BLaER1 treated with 17β-estradiol and CSF1 and Interleukin-3, amounts not matched to agents 10 nM and 100 nM (cell line): ENCODE measurements at regions not wholly inside any gene's neighbourhood (a gene's known extent, or its start where the extent isn't known, plus 50 kb on each side); places are given as distances from the start of the nearest gene placed in this dataset.
A peak's percentile ranks its signal among the peaks of the same experiment; 100 is the strongest.

Experiments used
- H3K27ac ChIP-seq, 11 experiments: shearing (Covaris generic); formaldehyde crosslinking; 2 replicates each; pipeline ENCODE4 v1.8.1; 2022
- H3K27me3 ChIP-seq, 11 experiments: shearing (Covaris generic); formaldehyde crosslinking; 2 replicates each; pipeline ENCODE4 v1.8.1; 2022
- H3K36me3 ChIP-seq, 11 experiments: shearing (Covaris generic); formaldehyde crosslinking; 2 replicates each; pipeline ENCODE4 v1.8.1; 2022
- H3K4me1 ChIP-seq, 10 experiments: shearing (Covaris generic); formaldehyde crosslinking; 2 replicates each; pipeline ENCODE4 v1.8.1; 2022
- H3K4me2 ChIP-seq, 11 experiments: shearing (Covaris generic); formaldehyde crosslinking; 2 replicates each; pipeline ENCODE4 v1.8.1; 2022
- H3K4me3 ChIP-seq, 10 experiments: shearing (Covaris generic); formaldehyde crosslinking; 2 replicates each; pipeline ENCODE4 v1.8.1; 2022
- H3K9ac ChIP-seq, 11 experiments: shearing (Covaris generic); formaldehyde crosslinking; 2 replicates each; pipeline ENCODE4 v1.8.1; 2022
- H3K9me3 ChIP-seq, 11 experiments: shearing (Covaris generic); formaldehyde crosslinking; replicated peaks in 1 of 11; 2 replicates each; pipeline ENCODE4 v1.8.1; 2022
- H4K20me1 ChIP-seq, 11 experiments: shearing (Covaris generic); formaldehyde crosslinking; 2 replicates each; pipeline ENCODE4 v1.8.1; 2022
- Cebpa-rat ChIP-seq, 11 experiments: shearing (Covaris generic); IDR thresholded peaks; 2 replicates each; pipeline ENCODE4 v1.8.1; 2022

GRCh38 chr13:97139691-97140090, 82.4 kb upstream of the MBNL2 start:
- Histone ChIP-seq H3K36me3 (no peaks in the 10 kb centered on the region), H4K20me1 (no peaks in the 10 kb centered on the region), H3K9ac (no peak overlapping the region), H3K9me3 (no peaks in the 10 kb centered on the region), H3K27ac (no peak overlapping the region), H3K4me3 (no peak overlapping the region), H3K27me3 (no peaks in the 10 kb centered on the region), H3K4me2 (peak overlapping the region in 6 of 11 experiments; percentile 4 to 58 (median 42); a peak in 7 of 22 replicates), H3K4me1 (peaks cover 0 to 14% (median 5%) of the 10 kb centered on the region in 10 experiments; a peak in 10 of 20 replicates)
- no peak for TF ChIP-seq Cebpa-rat (IDR thresholded peaks at IDR 0.05)

GRCh38 chr13:97140131-97140530, 82.0 kb upstream of the MBNL2 start:
- Histone ChIP-seq H3K36me3 (no peaks in the 10 kb centered on the region), H3K4me1 (peaks cover 0 to 14% (median 5%) of the 10 kb centered on the region in 10 experiments; a peak in 10 of 20 replicates), H3K9me3 (no peaks in the 10 kb centered on the region), H3K27me3 (no peaks in the 10 kb centered on the region), H3K27ac (no peak overlapping the region), H3K4me3 (no peak overlapping the region), H3K4me2 (peak overlapping the region in 1 of 11 experiments; percentile 39; a peak in 1 of 22 replicates), H3K9ac (no peak overlapping the region), H4K20me1 (no peaks in the 10 kb centered on the region)
- TF ChIP-seq Cebpa-rat (IDR thresholded peaks at IDR 0.05), result no peak

GRCh38 chr13:97140611-97141010, 81.5 kb upstream of the MBNL2 start:
- Histone ChIP-seq H3K4me3 (no peak overlapping the region), H3K4me1 (peaks cover 0 to 14% (median 5%) of the 10 kb centered on the region in 10 experiments; a peak in 10 of 20 replicates), H4K20me1 (no peaks in the 10 kb centered on the region), H3K27me3 (no peaks in the 10 kb centered on the region), H3K9ac (no peak overlapping the region), H3K36me3 (no peaks in the 10 kb centered on the region), H3K4me2 (no peak overlapping the region), H3K27ac (no peak overlapping the region), H3K9me3 (no peaks in the 10 kb centered on the region)
- TF ChIP-seq Cebpa-rat (IDR thresholded peaks at IDR 0.05), result no peak

- Histone ChIP-seq H3K9ac (no peak overlapping the region), H3K4me2 (peak overlapping the region in 1 of 11 experiments; percentile 18; a peak in 1 of 22 replicates), H3K4me1 (peaks cover 0 to 14% (median 5%) of the 10 kb centered on the region in 10 experiments; a peak in 10 of 20 replicates), H3K27ac (no peak overlapping the region), H3K36me3 (no peaks in the 10 kb centered on the region), H3K9me3 (no peaks in the 10 kb centered on the region), H4K20me1 (no peaks in the 10 kb centered on the region), H3K4me3 (no peak overlapping the region), H3K27me3 (no peaks in the 10 kb centered on the region)
- TF ChIP-seq Cebpa-rat (IDR thresholded peaks at IDR 0.05), result no peak
Measured at GRCh38 chr13:97141097-97141496, 81.0 kb upstream of the MBNL2 start.

DNA sequence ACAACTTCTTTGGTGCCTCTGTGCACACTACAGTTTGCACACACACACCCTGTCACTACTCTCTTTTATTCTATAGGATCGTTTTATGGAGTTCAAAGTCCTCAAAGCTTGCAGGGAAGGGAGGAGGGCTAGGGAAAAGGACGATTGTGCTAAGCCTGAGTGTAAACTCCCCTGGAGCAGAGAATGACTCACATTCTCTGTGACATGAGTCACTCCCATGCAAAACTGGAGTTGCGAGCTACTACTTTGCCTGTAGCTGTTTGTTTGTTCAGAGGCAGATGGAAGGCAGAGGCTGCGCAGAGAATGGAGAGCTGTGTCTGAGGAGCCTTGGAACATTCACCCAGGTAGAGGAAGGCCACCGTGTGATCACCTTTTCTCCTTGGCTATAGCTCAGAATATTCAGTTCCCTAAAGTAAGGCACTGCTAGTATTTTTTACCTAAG, 80.5 kb upstream of the MBNL2 start:
- Histone ChIP-seq H3K9me3 (no peaks in the 10 kb centered on the region), H3K4me2 (peak overlapping the region in 2 of 11 experiments; percentile 15 to 18; a peak in 2 of 22 replicates), H4K20me1 (no peaks in the 10 kb centered on the region), H3K9ac (no peak overlapping the region), H3K27me3 (no peaks in the 10 kb centered on the region), H3K27ac (no peak overlapping the region), H3K36me3 (no peaks in the 10 kb centered on the region), H3K4me3 (no peak overlapping the region), H3K4me1 (peaks cover 0 to 14% (median 5%) of the 10 kb centered on the region in 10 experiments; a peak in 10 of 20 replicates)
- TF ChIP-seq Cebpa-rat (IDR thresholded peaks at IDR 0.05), result no peak

GRCh38 chr13:97142452-97142851, 79.7 kb upstream of the MBNL2 start:
- no peak for TF ChIP-seq Cebpa-rat (IDR thresholded peaks at IDR 0.05)
- no peak overlapping the region for H3K4me2 ChIP-seq
- peaks cover 0 to 14% (median 5%) of the 10 kb centered on the region in 10 experiments; a peak in 10 of 20 replicates for H3K4me1 ChIP-seq
- H3K4me3 ChIP-seq, result no peak overlapping the region
- H3K27ac ChIP-seq, result no peak overlapping the region
- H3K9ac ChIP-seq, result no peak overlapping the region
- H3K9me3 ChIP-seq, result no peaks in the 10 kb centered on the region
- H4K20me1 ChIP-seq, result no peaks in the 10 kb centered on the region
- no peaks in the 10 kb centered on the region for H3K27me3 ChIP-seq
- H3K36me3 ChIP-seq, result no peaks in the 10 kb centered on the region

DNA sequence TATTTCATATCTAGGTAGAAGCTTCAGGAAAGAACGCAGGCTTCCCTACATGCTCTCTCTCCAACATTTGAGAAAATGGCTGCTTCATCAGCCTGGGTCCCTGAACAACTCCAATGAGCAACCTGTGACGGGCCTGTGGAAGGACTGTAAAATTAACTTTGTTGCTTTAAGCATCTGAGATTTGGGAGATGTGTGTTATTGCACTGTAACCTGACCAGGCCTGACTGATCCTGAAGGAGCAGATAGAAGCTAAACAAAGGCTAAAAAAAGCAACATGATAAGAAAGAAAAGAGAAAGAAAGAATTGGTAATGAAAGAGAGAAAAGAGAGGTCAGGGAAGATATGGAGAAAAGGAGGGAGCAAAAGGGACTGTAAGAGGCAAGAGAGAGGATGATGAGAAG, 77.1 kb upstream of the MBNL2 start:
- Histone ChIP-seq H3K27ac (no peak overlapping the region), H3K27me3 (no peaks in the 10 kb centered on the region), H4K20me1 (no peaks in the 10 kb centered on the region), H3K4me3 (no peak overlapping the region), H3K4me2 (no peak overlapping the region), H3K9me3 (no peaks in the 10 kb centered on the region), H3K36me3 (no peaks in the 10 kb centered on the region), H3K9ac (no peak overlapping the region), H3K4me1 (peaks cover 0 to 8% (median 0%) of the 10 kb centered on the region in 10 experiments; a peak in 5 of 20 replicates)
- TF ChIP-seq Cebpa-rat (IDR thresholded peaks at IDR 0.05), result no peak

GRCh38 chr13:97148894-97149293, 73.2 kb upstream of the MBNL2 start:
- Histone ChIP-seq H3K4me1 (no peaks in the 10 kb centered on the region), H3K27ac (no peak overlapping the region), H3K4me3 (no peak overlapping the region), H3K4me2 (no peak overlapping the region), H3K27me3 (no peaks in the 10 kb centered on the region), H3K36me3 (no peaks in the 10 kb centered on the region), H4K20me1 (no peaks in the 10 kb centered on the region), H3K9ac (no peak overlapping the region), H3K9me3 (no peaks in the 10 kb centered on the region)
- TF ChIP-seq Cebpa-rat (IDR thresholded peaks at IDR 0.05), result no peak

DNA sequence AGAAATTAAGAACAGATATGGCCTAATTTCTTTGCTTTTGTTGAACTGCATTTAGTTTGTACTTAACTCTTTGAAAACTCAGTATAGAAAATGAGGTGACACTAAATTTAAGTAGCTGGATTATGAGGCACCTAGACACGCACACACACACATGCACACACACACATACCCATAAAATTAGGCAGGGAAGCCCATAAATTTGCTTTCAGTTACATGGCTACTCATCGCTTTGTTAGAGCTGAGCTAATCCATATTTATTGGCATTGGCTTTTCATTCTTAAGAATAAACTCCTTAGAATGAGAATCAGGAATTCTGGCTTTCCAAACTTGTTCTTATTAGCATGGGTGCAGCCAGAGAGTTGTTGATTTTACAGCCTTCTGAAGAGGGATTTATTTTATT, 61.7 kb upstream of the MBNL2 start:
- Histone ChIP-seq H3K9ac (no peak overlapping the region), H4K20me1 (no peaks in the 10 kb centered on the region), H3K27me3 (no peaks in the 10 kb centered on the region), H3K4me3 (no peak overlapping the region), H3K4me1 (no peaks in the 10 kb centered on the region), H3K27ac (no peak overlapping the region), H3K4me2 (no peak overlapping the region), H3K36me3 (no peaks in the 10 kb centered on the region), H3K9me3 (0 out of 22 replicates have a peak, but pooled peaks cover 0 to 6% (median 0%) of the 10 kb centered on the region in 11 experiments)
- no peak for TF ChIP-seq Cebpa-rat (IDR thresholded peaks at IDR 0.05)

DNA sequence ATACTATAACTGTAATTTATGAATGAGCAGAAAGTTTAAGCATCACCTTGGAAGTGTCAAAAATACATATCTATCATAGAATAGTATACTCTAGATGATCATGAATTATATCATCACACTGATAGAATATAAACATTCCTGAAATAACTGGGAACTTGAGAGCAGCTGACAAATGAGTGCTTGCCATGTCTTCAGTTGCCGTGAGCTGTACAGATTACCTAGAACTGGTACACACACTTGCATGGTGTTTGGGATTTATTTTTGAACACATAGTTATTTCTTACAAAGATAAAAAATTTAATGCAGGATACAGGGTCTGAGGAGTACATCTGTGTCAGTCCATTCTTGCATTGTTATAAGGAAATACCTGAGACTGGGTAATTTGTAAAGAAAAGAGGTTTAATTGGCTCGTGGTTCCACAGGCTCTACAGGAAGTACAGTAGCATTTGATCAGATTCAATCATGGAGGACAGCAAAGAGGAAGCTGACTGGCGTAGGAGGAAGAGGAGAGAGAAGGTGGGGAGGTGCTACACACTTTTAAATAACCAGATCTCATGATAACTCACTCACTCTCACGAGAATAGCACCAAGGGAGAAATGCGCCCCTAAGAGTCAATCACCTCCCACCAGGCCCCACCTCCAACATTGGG, 60.4 kb upstream of the MBNL2 start:
- H3K4me1 ChIP-seq, result no peaks in the 10 kb centered on the region
- no peaks in the 10 kb centered on the region for H3K36me3 ChIP-seq
- no peak overlapping the region for H3K4me2 ChIP-seq
- H4K20me1 ChIP-seq, result no peaks in the 10 kb centered on the region
- H3K4me3 ChIP-seq, result no peak overlapping the region
- no peak overlapping the region for H3K27ac ChIP-seq
- no peaks in the 10 kb centered on the region for H3K27me3 ChIP-seq
- H3K9me3 ChIP-seq, result 0 out of 22 replicates have a peak, but pooled peaks cover 0 to 6% (median 0%) of the 10 kb centered on the region in 11 experiments
- no peak for TF ChIP-seq Cebpa-rat (IDR thresholded peaks at IDR 0.05)
- H3K9ac ChIP-seq, result no peak overlapping the region
